Panc1 (cell line): ENCODE measurements at regions not wholly inside any gene's neighbourhood (a gene's known extent, or its start where the extent isn't known, plus 50 kb on each side); places are given as distances from the start of the nearest gene placed in this dataset.

Experiments
- ATAC-seq: fragments of 200-7000 bp; cut with Tn5 transposase; 2 replicates; pipeline ENCODE4 v1.9.1; 2020; ENCODE audit warnings: mild to moderate bottlenecking, moderate library complexity
- BruUV-seq: library from RNA; stranded (reverse); fragments of 400-500 nt; replicated peaks from 2 replicates; lab custom pipeline; 2021; lab: Mats Ljungman, UMichigan
- CTCF ChIA-PET: fragments of 300-600 bp; sonication (Branson Sonifier 250); formaldehyde crosslinking; loops from one replicate; lab custom pipeline; 2022; ENCODE audit warnings: antibody characterized with exemption; lab: Charles Lee
- POLR2A ChIA-PET: fragments of 300-600 bp; sonication (Branson Sonifier 250); formaldehyde crosslinking; loops from one replicate; lab custom pipeline; 2022; ENCODE audit warnings: antibody characterized with exemption; lab: Charles Lee
- DNase-seq: peaks from one replicate; pipeline ENCODE4 v3.0.0-alpha.2; 2010; ENCODE audit warnings: low read depth, low spot score
- H3K27ac ChIP-seq: 2 replicates; pipeline ENCODE4 v1.5.1; 2011; ENCODE audit warnings: mild to moderate bottlenecking, low read length, inconsistent platforms
- H3K27me3 ChIP-seq: fragments of 200-500 bp; sonication (Bioruptor generic); 2 replicates; pipeline ENCODE4 v1.6.0; 2014; ENCODE audit warnings: low read length, inconsistent platforms; ENCODE audit not compliant: control insufficient read depth, insufficient read depth
- H3K36me3 ChIP-seq: fragments of 200-500 bp; sonication (Bioruptor generic); 2 replicates; pipeline ENCODE4 v1.5.1; 2014; ENCODE audit warnings: inconsistent platforms, mild to moderate bottlenecking, low read length, moderate library complexity; ENCODE audit not compliant: control insufficient read depth, insufficient read depth
- H3K4me1 ChIP-seq: 2 replicates; pipeline ENCODE4 v1.5.1; 2011; ENCODE audit warnings: inconsistent platforms, mild to moderate bottlenecking, low read length, moderate library complexity; ENCODE audit not compliant: control insufficient read depth, insufficient read depth
- H3K4me3 ChIP-seq, 2 experiments: 2 replicates each; pipeline ENCODE4 v1.5.1; 2011 to 2012; ENCODE audit warnings: low read depth in 2 of 2, low read length in 2 of 2, mild to moderate bottlenecking in 2 of 2, inconsistent platforms in 1 of 2, moderate library complexity in 1 of 2
- H3K9me3 ChIP-seq: fragments of 200-500 bp; sonication (Bioruptor generic); 2 replicates; pipeline ENCODE4 v1.5.1; 2014; ENCODE audit warnings: low read depth, mild to moderate bottlenecking, inconsistent platforms, low read length, moderate library complexity; ENCODE audit not compliant: control insufficient read depth, insufficient read depth
- CTCF ChIP-seq: fragments of 450-650 bp; IDR thresholded peaks from 2 replicates; pipeline ENCODE4 v1.5.1; 2017; ENCODE audit warnings: mild to moderate bottlenecking
- POLR2AphosphoS5 ChIP-seq: IDR thresholded peaks from 2 replicates; pipeline ENCODE4 v1.6.1; 2012; ENCODE audit warnings: mild to moderate bottlenecking, low read depth, low read length, moderate library complexity
- REST ChIP-seq, 2 experiments: IDR thresholded peaks; 2 replicates each; pipeline ENCODE4 v1.6.1; 2011 to 2012; ENCODE audit warnings: low read depth in 2 of 2, control low read depth in 1 of 2, low read length in 1 of 2, mild to moderate bottlenecking in 1 of 2, moderate library complexity in 1 of 2; ENCODE audit not compliant: insufficient read depth in 1 of 2
- SIN3A ChIP-seq: IDR thresholded peaks from 2 replicates; pipeline ENCODE4 v1.6.1; 2012; ENCODE audit warnings: low read depth, mild to moderate bottlenecking, low read length, moderate library complexity, borderline replicate concordance; ENCODE audit not compliant: insufficient read depth
- TCF7L2 ChIP-seq: IDR thresholded peaks from 2 replicates; pipeline ENCODE4 v1.6.1; 2011; ENCODE audit warnings: mild to moderate bottlenecking, low read depth, low read length, inconsistent platforms
- in situ Hi-C: cut with HindIII; loops from 2 replicates; pipeline ENCODE4 v1.10.0; 2016; ENCODE audit warnings: low sequenced_read_pairs, low pct_unique_long_range_greater_than_20kb
- intact Hi-C: fragments of 100-400 bp; cut with micrococcal nuclease; formaldehyde crosslinking; loops from one replicate; pipeline ENCODE4 v1.10.0; 2022; ENCODE audit not compliant: unreplicated experiment

GRCh38 chr5:124523897-124524296, 222.5 kb downstream of the ZNF608 start:
- TF ChIP-seq POLR2AphosphoS5: no peak
- no peak for TF ChIP-seq CTCF
- no peak for TF ChIP-seq REST (IDR thresholded peaks at IDR 0.05; ENCODE audit: insufficient read depth in 1 of 2, low read depth in 2 of 2, low read length in 1 of 2)
- TF ChIP-seq TCF7L2: no peak
- TF ChIP-seq SIN3A: no peak
- Histone ChIP-seq H3K27me3 (no peaks in the 10 kb centered on the region), H3K4me1 (no peaks in the 10 kb centered on the region), H3K9me3 (no peaks in the 10 kb centered on the region), H3K36me3 (no peaks in the 10 kb centered on the region), H3K27ac (no peak overlapping the region), H3K4me3 (no peak overlapping the region)
- ATAC-seq (no peak), DNase-seq (no peak)
- no TSS peak for BruUV-seq
- in situ Hi-C loops (no loop called here), intact Hi-C loops (no loop called here)
- ChIA-PET POLR2A (interaction anchor here (0.6 kb wide), 1 partner anchor 80 kb away, joined by 6 read pairs; no protein-coding TSS in a partner anchor), CTCF (no interaction called here)

GRCh38 chr5:124522992-124523391, 223.4 kb downstream of the ZNF608 start:
- BruUV-seq: no TSS peak
- TF ChIP-seq REST (IDR thresholded peaks at IDR 0.05; ENCODE audit: insufficient read depth in 1 of 2, low read depth in 2 of 2, low read length in 1 of 2): no peak
- no peak for TF ChIP-seq SIN3A
- TF ChIP-seq TCF7L2: no peak
- no peak for TF ChIP-seq POLR2AphosphoS5
- no peak for TF ChIP-seq CTCF
- Histone ChIP-seq H3K4me1 (no peaks in the 10 kb centered on the region), H3K27me3 (no peaks in the 10 kb centered on the region), H3K9me3 (no peaks in the 10 kb centered on the region), H3K4me3 (no peak overlapping the region), H3K27ac (no peak overlapping the region), H3K36me3 (no peaks in the 10 kb centered on the region)
- CTCF ChIA-PET: no interaction called here
- intact Hi-C loops: no loop called here
- no peak for ATAC-seq
- in situ Hi-C loops: no loop called here
- POLR2A ChIA-PET: no interaction called here
- no peak for DNase-seq
